A673 (cell line): ENCODE measurements at regions not wholly inside any gene's neighbourhood (a gene's known extent, or its start where the extent isn't known, plus 50 kb on each side); places are given as distances from the start of the nearest gene placed in this dataset.

Experiments
- CTCF ChIP-seq: fragments of 300-800, 200-600 bp; sonication (generic); conservative IDR thresholded peaks from 2 replicates; pipeline ENCODE4 v1.5.1; 2017; ENCODE audit warnings: low read depth, mild to moderate bottlenecking, antibody characterized with exemption, low read length, moderate library complexity, mixed read lengths
- EZH2 ChIP-seq: fragments of 200-600 bp; sonication (generic); IDR thresholded peaks from 2 replicates; pipeline ENCODE4 v1.6.1; 2017; ENCODE audit warnings: borderline replicate concordance, low read depth, mild to moderate bottlenecking, mixed read lengths, antibody characterized with exemption, low read length; ENCODE audit not compliant: poor library complexity, severe bottlenecking

GRCh38 chr7:18386607-18387006 lies 108.9 kb upstream of the HDAC9 start:
- TF ChIP-seq CTCF (no peak), EZH2 (no peak)
